Prostate gland (tissue), 2 donors: ENCODE measurements at regions not wholly inside any gene's neighbourhood (a gene's known extent, or its start where the extent isn't known, plus 50 kb on each side); places are given as distances from the start of the nearest gene placed in this dataset.

Source experiments
- DNase-seq: peaks from one replicate; pipeline ENCODE4 v3.0.0-alpha.2; 2019; ENCODE audit warnings: low spot score
- H3K27ac ChIP-seq, 2 donors: fragments of 200-600 bp; sonication (generic); 2 replicates each; pipeline ENCODE4 v1.5.1; 2017 to 2019
- H3K27me3 ChIP-seq: fragments of 200-600 bp; sonication (generic); replicated peaks from 2 replicates; pipeline ENCODE4 v1.5.1; 2019; ENCODE audit not compliant: insufficient read depth
- H3K36me3 ChIP-seq, 2 donors: fragments of 200-600 bp; sonication (generic); 1 replicate in 1 of 2; 2 replicates in 1 of 2; pipeline versions ENCODE4 v1.5.1 to v1.8.1; 2017 to 2019
- H3K4me1 ChIP-seq: fragments of 200-600 bp; sonication (generic); replicated peaks from 2 replicates; pipeline ENCODE4 v1.5.1; 2019
- H3K4me3 ChIP-seq, 2 donors: fragments of 200-600 bp; sonication (generic); 2 replicates each; pipeline ENCODE4 v1.5.1; 2017 to 2019
- H3K9me3 ChIP-seq: fragments of 200-600 bp; sonication (generic); 2 replicates; pipeline ENCODE4 v1.5.1; 2017
- POLR2A ChIP-seq: fragments of 450-650 bp; IDR thresholded peaks from one replicate; pipeline ENCODE4 v1.6.1; 2016; ENCODE audit warnings: antibody characterized with exemption, mild to moderate bottlenecking
- POLR2AphosphoS5 ChIP-seq: sonication (generic); formaldehyde crosslinking; IDR thresholded peaks from one replicate; pipeline ENCODE4 v1.6.1; 2017; ENCODE audit warnings: antibody characterized with exemption
- WGBS: methylation state at CpG from one replicate; pipeline ENCODE4 v1.1.5; 2018; 5-methylcytosine and 5-hydroxymethylcytosine counted together
- intact Hi-C: fragments of 100-400 bp; cut with DNase I; formaldehyde crosslinking; loops from one replicate; pipeline ENCODE4 v1.14.2; 2022
- TF ChIP-seq, protein P1 (sequence below), 4 experiments: fragments of 200-600 bp in 2 of 4; fragments of 450-650 bp in 2 of 4; sonication (generic) in 2 of 4; IDR thresholded peaks; 1 replicate in 3 of 4; 2 replicates in 1 of 4; pipeline ENCODE4 v1.5.1; 2016 to 2019; ENCODE audit warnings: antibody characterized with exemption in 4 of 4, mild to moderate bottlenecking in 2 of 4, moderate library complexity in 2 of 4

- intact Hi-C loops: no loop called here
- Histone ChIP-seq H3K27ac (no peak overlapping the region), H3K4me3 (no peak overlapping the region), H3K27me3 (no peaks in the 10 kb centered on the region), H3K9me3 (no peaks in the 10 kb centered on the region), H3K4me1 (no peaks in the 10 kb centered on the region), H3K36me3 (no peaks in the 10 kb centered on the region)
- no peak for TF ChIP-seq POLR2AphosphoS5
- TF ChIP-seq, protein P1, sequence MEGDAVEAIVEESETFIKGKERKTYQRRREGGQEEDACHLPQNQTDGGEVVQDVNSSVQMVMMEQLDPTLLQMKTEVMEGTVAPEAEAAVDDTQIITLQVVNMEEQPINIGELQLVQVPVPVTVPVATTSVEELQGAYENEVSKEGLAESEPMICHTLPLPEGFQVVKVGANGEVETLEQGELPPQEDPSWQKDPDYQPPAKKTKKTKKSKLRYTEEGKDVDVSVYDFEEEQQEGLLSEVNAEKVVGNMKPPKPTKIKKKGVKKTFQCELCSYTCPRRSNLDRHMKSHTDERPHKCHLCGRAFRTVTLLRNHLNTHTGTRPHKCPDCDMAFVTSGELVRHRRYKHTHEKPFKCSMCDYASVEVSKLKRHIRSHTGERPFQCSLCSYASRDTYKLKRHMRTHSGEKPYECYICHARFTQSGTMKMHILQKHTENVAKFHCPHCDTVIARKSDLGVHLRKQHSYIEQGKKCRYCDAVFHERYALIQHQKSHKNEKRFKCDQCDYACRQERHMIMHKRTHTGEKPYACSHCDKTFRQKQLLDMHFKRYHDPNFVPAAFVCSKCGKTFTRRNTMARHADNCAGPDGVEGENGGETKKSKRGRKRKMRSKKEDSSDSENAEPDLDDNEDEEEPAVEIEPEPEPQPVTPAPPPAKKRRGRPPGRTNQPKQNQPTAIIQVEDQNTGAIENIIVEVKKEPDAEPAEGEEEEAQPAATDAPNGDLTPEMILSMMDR (IDR thresholded peaks at IDR 0.05): no peak
- WGBS: 57% methylated on average over 6 of the region's 6 CpGs
- no peak for DNase-seq
Observed at GRCh38 chr1:116255486-116256285, 117.4 kb upstream of the ATP1A1 start.

- no peak overlapping the region for H3K4me3 ChIP-seq
- TF ChIP-seq, protein P1 (IDR thresholded peaks at IDR 0.05): no peak
- no peak for TF ChIP-seq POLR2AphosphoS5
- no peak for TF ChIP-seq POLR2A
- H3K27me3 ChIP-seq: no peaks in the 10 kb centered on the region
- no peaks in the 10 kb centered on the region for H3K4me1 ChIP-seq
- H3K36me3 ChIP-seq: no peaks in the 10 kb centered on the region
- intact Hi-C loops: no loop called here
- no peaks in the 10 kb centered on the region for H3K9me3 ChIP-seq
- no peak overlapping the region for H3K27ac ChIP-seq
- 92% methylated on average over 2 of the region's 2 CpGs for WGBS
- DNase-seq: no peak
Observed at GRCh38 chr1:116256286-116256649, 116.8 kb upstream of the ATP1A1 start.

DNA sequence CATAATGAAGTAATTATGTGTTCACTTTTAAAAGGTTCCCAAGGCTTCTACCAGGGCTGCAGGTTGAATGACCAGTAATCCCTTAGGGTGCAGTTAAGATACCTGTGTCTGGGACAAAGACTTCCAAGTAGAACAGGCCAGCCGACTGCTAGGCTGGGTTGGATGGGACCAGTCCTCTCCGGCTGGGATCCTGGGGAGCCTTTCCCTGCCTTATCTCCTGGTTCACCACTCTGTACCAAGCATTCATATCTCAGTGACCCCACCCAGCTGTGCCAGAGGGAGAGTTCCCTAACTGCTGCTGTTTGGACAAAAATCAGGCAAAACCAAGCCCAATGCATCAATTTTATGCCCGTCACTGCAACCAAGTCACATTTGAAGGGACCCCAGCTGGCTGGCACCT lies 116.2 kb upstream of the ATP1A1 start:
- DNase-seq: no peak
- Histone ChIP-seq H3K27me3 (no peaks in the 10 kb centered on the region), H3K9me3 (no peaks in the 10 kb centered on the region), H3K4me1 (no peaks in the 10 kb centered on the region), H3K4me3 (no peak overlapping the region), H3K36me3 (no peaks in the 10 kb centered on the region), H3K27ac (no peak overlapping the region)
- intact Hi-C loops: no loop called here
- WGBS: 81% methylated on average over 3 of the region's 3 CpGs
- TF ChIP-seq POLR2AphosphoS5 (no peak), POLR2A (no peak)
- TF ChIP-seq, protein P1 (IDR thresholded peaks at IDR 0.05): no peak

- intact Hi-C loops: no loop called here
- no peaks in the 10 kb centered on the region for H3K27me3 ChIP-seq
- H3K9me3 ChIP-seq: no peaks in the 10 kb centered on the region
- no peaks in the 10 kb centered on the region for H3K4me1 ChIP-seq
- H3K27ac ChIP-seq: no peak overlapping the region
- TF ChIP-seq POLR2A: no peak
- TF ChIP-seq, protein P1 (IDR thresholded peaks at IDR 0.05): no peak
- TF ChIP-seq POLR2AphosphoS5: no peak
- no peak overlapping the region for H3K4me3 ChIP-seq
- H3K36me3 ChIP-seq: no peaks in the 10 kb centered on the region
- no peak for DNase-seq
- 75% methylated on average over 3 of the region's 3 CpGs for WGBS
Observed at GRCh38 chr1:116257341-116257767, 115.7 kb upstream of the ATP1A1 start.

DNA sequence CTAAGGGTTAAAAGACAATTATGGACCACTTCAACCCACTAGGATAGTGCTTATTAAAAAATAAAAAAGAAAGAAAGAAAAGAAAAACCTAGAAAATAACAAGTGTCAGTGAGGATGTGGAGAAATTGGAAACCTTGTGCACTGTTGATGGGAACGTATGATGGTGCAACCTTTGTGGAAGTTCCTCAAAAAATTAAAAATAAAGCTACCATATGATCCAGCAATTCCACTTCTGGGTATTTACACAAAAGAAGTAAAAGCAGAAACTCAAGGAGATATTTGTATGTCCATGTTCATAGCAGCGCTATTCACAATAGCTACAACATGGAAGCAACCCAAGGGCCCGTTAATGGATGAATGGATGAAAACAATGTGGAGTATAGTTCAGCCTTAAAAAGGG lies 115.2 kb upstream of the ATP1A1 start:
- H3K27ac ChIP-seq: no peak overlapping the region
- H3K4me3 ChIP-seq: no peak overlapping the region
- intact Hi-C loops: no loop called here
- no peaks in the 10 kb centered on the region for H3K9me3 ChIP-seq
- H3K4me1 ChIP-seq: no peaks in the 10 kb centered on the region
- H3K27me3 ChIP-seq: no peaks in the 10 kb centered on the region
- 90% methylated on average over 3 of the region's 3 CpGs for WGBS
- H3K36me3 ChIP-seq: no peaks in the 10 kb centered on the region
- DNase-seq: no peak
- TF ChIP-seq, protein P1 (IDR thresholded peaks at IDR 0.05): no peak
- no peak for TF ChIP-seq POLR2AphosphoS5
- no peak for TF ChIP-seq POLR2A
